ENCODE measurements at regions not wholly inside any gene's neighbourhood (a gene's known extent, or its start where the extent isn't known, plus 50 kb on each side); places are given as distances from the start of the nearest gene placed in this dataset.

- TF ChIP-seq CTCF (conservative IDR thresholded peaks at IDR 0.05; ENCODE audit: low read depth, low read length) (no peak), EZH2 (IDR thresholded peaks at IDR 0.05; ENCODE audit: low read length, unreplicated experiment) (no peak), EZH2phosphoT487 (IDR thresholded peaks at IDR 0.05; ENCODE audit: borderline replicate concordance, low read length) (no peak)
These were observed 54.3 kb downstream of the MARCHF4 start for GRCh38 chr2:216317831-216318520.

Measured in PC-3 (cell line).